ENCODE measurements at regions not wholly inside any gene's neighbourhood (a gene's known extent, or its start where the extent isn't known, plus 50 kb on each side); places are given as distances from the start of the nearest gene placed in this dataset.

DNA sequence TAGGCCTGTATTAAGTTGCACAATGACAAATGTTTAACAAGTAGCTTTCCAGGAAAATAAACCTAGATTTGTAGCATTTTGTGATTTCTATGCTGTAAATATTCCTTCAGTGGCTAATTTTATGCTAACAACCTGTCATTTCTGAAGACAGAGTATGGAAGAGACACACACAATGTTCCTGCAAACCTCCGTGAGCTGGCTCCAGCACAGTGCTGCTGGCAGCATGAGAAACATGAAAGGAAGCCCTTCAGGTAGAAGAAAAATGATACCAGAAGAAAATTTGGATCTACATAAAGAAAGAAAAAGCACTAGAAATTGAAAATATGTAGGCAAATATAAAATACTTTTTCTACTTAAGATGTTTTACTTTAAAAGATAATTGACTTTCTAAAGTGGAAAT, 69.5 kb upstream of the CTTNBP2 start:
- TF ChIP-seq POLR2A (IDR thresholded peaks at IDR 0.05) = no peak
- TF ChIP-seq, protein P1, sequence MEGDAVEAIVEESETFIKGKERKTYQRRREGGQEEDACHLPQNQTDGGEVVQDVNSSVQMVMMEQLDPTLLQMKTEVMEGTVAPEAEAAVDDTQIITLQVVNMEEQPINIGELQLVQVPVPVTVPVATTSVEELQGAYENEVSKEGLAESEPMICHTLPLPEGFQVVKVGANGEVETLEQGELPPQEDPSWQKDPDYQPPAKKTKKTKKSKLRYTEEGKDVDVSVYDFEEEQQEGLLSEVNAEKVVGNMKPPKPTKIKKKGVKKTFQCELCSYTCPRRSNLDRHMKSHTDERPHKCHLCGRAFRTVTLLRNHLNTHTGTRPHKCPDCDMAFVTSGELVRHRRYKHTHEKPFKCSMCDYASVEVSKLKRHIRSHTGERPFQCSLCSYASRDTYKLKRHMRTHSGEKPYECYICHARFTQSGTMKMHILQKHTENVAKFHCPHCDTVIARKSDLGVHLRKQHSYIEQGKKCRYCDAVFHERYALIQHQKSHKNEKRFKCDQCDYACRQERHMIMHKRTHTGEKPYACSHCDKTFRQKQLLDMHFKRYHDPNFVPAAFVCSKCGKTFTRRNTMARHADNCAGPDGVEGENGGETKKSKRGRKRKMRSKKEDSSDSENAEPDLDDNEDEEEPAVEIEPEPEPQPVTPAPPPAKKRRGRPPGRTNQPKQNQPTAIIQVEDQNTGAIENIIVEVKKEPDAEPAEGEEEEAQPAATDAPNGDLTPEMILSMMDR (IDR thresholded peaks at IDR 0.05) = no peak
- H3K27ac ChIP-seq = no peak overlapping the region
- DNase-seq = no peak
- no peaks in the 10 kb centered on the region for H3K27me3 ChIP-seq
- no peaks in the 10 kb centered on the region for H3K4me1 ChIP-seq
- no peaks in the 10 kb centered on the region for H3K9me3 ChIP-seq
- H3K36me3 ChIP-seq = no peaks in the 10 kb centered on the region
- H3K4me3 ChIP-seq = no peak overlapping the region

DNA sequence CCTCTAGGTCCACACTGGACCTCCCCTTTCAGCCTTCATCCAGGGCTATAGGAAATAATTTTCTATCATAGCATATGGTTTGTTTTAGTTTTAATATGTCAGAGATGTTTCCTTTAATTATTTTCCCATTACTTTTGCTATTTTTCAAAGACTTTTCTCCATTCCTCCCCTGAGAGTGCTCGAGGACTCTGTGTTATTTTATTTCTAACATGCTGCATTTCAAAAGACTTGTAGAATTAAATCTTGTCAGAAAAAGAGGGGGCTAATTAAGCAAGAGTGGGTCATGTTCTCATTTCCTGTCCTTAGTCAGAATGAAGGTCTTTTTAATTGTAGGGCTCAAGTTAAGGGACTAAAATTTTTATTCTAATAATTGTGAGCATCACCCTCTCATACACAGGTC, 71.6 kb upstream of the CTTNBP2 start:
- H3K4me1 ChIP-seq = no peaks in the 10 kb centered on the region
- no peaks in the 10 kb centered on the region for H3K27me3 ChIP-seq
- no peak overlapping the region for H3K27ac ChIP-seq
- H3K9me3 ChIP-seq = no peaks in the 10 kb centered on the region
- H3K4me3 ChIP-seq = no peak overlapping the region
- no peak for DNase-seq
- TF ChIP-seq, protein P1 (IDR thresholded peaks at IDR 0.05) = no peak
- no peak for TF ChIP-seq POLR2A (IDR thresholded peaks at IDR 0.05)
- no peaks in the 10 kb centered on the region for H3K36me3 ChIP-seq

DNA sequence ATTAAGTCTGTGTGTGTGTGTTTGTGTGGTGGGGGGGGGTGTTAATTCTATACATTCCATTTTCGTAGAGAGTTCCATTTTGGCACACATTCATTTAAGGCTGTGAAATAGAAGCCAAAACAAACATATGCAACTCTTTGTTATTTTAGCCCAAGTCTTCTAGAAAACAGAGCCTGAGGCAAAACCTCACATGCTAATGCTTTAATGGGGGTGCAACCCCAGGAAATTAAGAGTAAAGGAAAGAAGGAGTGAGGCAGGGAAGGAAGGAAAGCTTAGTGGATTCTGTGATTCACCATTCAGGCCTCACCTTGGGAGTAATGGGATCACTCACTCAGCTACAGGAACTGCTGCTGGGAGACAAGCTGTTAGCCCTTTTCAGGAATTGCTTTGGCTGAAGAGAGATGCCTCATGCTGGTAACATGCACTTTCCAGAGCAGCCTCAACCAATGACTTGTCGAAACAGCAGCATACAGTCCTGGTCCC, 73.0 kb upstream of the CTTNBP2 start:
- no peak overlapping the region for H3K27ac ChIP-seq
- no peak for TF ChIP-seq POLR2A (IDR thresholded peaks at IDR 0.05)
- TF ChIP-seq, protein P1 (IDR thresholded peaks at IDR 0.05) = no peak
- H3K4me3 ChIP-seq = no peak overlapping the region
- H3K4me1 ChIP-seq = no peaks in the 10 kb centered on the region
- no peaks in the 10 kb centered on the region for H3K27me3 ChIP-seq
- no peaks in the 10 kb centered on the region for H3K9me3 ChIP-seq
- DNase-seq = no peak
- H3K36me3 ChIP-seq = no peaks in the 10 kb centered on the region

DNA sequence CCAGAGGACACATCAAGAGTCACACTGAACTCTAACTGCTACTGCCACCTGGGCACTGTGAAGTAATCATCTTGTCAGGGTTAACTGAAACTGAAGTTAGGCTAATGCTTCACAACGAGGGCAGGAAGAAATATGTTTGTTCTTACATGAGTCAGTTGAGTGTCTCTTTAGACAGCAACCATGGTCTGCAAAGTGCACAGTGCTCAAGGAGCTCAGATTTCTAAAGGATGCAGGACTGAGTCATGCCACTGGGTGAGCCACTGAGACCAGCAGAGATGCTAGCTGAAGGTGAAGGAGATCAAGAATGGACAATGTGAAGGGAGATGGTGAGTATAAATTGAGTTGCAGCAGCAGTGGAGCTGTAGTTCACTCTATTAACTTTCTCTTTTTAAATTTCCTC, 76.0 kb upstream of the CTTNBP2 start:
- no peaks in the 10 kb centered on the region for H3K9me3 ChIP-seq
- H3K27me3 ChIP-seq = no peaks in the 10 kb centered on the region
- no peaks in the 10 kb centered on the region for H3K36me3 ChIP-seq
- no peak overlapping the region for H3K4me3 ChIP-seq
- no peak for TF ChIP-seq POLR2A (IDR thresholded peaks at IDR 0.05)
- TF ChIP-seq, protein P1 (IDR thresholded peaks at IDR 0.05) = peak in 1 of 6 experiments; percentile 21
- H3K27ac ChIP-seq = no peak overlapping the region
- no peaks in the 10 kb centered on the region for H3K4me1 ChIP-seq
- no peak for DNase-seq

DNA sequence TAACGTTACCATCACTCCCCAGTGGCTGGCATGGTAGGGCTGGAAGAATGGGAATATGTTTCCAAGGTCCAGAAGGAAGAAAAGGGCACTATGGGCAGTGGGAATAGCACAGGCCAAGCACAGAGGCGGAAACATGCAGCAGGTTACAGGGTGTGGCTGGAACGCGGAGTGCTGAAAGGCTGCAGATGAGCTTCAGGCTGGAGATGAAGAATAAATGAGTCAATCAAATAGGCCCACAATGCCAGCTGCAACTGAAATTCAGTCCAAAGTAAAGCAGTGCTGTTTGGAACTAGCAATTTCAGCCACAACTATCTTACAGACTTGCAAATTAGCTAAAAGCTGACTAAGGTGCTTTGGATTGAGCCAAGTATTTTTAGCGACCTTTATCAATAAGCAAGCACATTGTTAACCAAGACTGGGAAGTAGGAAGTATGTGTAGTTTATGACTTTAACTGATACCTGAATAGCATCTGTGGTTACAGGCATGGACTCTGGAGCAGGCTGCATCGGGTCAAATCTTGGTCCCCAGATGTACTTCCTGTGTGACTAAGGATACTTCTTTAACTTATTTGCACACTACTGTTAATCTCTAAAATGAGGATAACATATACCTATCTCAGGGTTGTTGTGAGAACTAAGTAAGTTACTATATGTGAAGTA, 77.5 kb upstream of the CTTNBP2 start:
- no peak for TF ChIP-seq POLR2A (IDR thresholded peaks at IDR 0.05)
- TF ChIP-seq, protein P1 (IDR thresholded peaks at IDR 0.05) = no peak
- no peaks in the 10 kb centered on the region for H3K36me3 ChIP-seq
- H3K27me3 ChIP-seq = no peaks in the 10 kb centered on the region
- peak overlapping the region in 2 of 4 donors; percentile 3 to 22 for H3K27ac ChIP-seq
- H3K4me3 ChIP-seq = no peak overlapping the region
- peak in 2 of 3 donors; percentile 50 to 60 for DNase-seq
- H3K9me3 ChIP-seq = no peaks in the 10 kb centered on the region
- no peaks in the 10 kb centered on the region for H3K4me1 ChIP-seq
